HG03280 (cell line): ENCODE measurements at regions not wholly inside any gene's neighbourhood (a gene's known extent, or its start where the extent isn't known, plus 50 kb on each side); places are given as distances from the start of the nearest gene placed in this dataset.

Experiments
- ATAC-seq: cut with Tn5 transposase; IDR thresholded peaks from one replicate; pipeline ENCODE4 v1.9.1; 2021; ENCODE audit warnings: mild to moderate bottlenecking, moderate library complexity; ENCODE audit not compliant: unreplicated experiment

DNA sequence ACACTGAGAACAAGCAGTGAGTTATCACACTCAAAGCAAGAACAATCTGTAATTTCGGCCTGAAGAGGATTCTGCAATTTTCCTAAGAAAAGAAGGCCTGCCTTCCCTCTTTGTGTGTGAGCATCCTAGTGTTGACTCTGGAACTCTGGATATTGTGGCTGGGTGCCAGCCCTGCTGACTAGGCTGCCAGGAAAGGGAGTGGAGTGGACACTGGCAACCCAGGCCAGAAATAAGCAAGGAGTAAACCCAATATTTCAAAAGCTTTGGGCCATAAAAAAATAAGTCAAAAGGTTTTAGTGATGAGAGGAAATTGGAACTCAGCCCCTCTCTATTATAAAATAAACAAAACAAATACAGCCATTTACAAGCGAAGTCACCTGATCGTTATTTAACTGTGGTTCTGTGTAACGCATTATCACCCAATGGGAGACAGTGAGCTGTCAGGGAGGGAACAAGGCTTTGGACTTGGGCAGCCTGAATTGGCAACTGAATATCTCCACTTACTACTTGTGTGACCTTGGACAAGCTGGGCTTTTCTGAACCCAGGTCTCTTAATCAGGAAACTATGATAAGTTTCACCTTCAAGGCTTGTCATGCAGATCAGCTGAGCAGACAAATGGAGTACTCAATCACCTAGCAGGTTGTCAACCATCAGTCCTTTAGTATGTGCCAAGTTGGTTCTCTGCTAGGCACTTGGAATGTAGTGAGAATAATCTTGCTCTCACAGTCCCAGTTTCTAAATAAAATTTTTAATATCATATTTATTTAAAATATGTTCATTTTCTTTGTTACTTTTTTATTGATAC is 196.2 kb downstream of the PAX1 start:
- ATAC-seq = no peak

GRCh38 chr20:21900431-21900830 is 195.0 kb downstream of the PAX1 start:
- ATAC-seq = no peak

- ATAC-seq = no peak
These were observed 169.5 kb downstream of the PAX1 start for GRCh38 chr20:21874921-21875320.

DNA sequence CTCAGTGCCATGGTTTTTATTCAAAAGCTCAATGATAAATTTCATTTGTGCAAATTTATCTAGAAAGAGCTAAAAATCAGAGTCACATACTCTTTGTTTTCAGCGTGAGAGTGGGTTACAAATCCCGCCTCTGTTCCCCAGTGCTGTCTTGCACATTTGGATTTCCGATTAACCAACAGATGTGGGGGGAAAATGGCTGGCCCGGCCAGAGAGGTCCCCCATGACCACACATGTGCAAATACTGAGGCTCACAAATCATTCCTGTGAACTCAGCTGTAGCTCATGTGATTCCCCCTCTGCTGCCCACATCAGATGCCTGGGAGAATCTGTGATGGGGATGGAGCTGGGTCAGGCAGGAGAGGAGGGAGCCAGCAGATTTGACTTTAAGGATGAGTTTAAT is 168.7 kb downstream of the PAX1 start:
- no peak for ATAC-seq

- ATAC-seq = no peak
These were observed 167.8 kb downstream of the PAX1 start for GRCh38 chr20:21873291-21873690.

- ATAC-seq = no peak
These were observed 162.3 kb downstream of the PAX1 start for GRCh38 chr20:21867811-21868210.

DNA sequence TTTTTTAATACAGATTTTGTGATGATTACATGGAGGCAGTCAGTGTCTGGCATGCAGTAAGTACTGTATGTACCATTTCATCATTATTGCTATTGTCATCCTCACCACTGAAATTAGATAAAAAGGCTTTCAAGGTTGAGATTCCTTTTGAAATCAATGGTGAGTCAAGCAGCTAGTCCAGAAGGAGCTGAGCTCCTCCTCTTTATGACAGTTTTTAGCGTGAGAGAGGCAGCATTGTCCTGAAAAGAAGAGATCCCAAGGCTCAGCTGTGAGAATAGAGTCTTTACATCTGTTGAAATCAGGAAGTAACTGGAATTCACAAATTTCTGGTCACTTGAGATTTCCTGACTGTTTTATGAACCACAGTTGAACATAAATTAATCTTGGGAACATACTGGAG is 161.9 kb downstream of the PAX1 start:
- no peak for ATAC-seq

DNA sequence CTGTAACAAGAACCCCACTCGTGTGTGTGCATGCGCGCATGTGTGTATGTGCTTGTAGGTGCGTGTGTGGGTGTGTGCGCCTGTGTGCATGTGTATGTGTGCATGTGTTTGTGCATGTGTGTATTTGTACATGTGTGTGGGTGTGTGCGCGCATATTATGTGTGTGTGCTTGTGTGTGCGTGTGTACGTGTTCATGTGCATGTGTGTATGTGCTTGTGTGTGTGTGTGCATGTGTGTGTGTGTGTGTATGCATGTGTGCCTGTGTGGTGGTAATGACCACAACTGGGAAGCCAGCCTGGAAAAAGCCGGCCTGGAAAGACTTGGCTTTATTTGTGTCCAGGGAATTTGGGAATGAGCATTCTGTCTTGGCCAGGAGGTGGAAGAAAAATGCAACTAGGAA is 157.5 kb downstream of the PAX1 start:
- no peak for ATAC-seq

- ATAC-seq = no peak
These were observed 156.9 kb downstream of the PAX1 start for GRCh38 chr20:21862259-21862946.

DNA sequence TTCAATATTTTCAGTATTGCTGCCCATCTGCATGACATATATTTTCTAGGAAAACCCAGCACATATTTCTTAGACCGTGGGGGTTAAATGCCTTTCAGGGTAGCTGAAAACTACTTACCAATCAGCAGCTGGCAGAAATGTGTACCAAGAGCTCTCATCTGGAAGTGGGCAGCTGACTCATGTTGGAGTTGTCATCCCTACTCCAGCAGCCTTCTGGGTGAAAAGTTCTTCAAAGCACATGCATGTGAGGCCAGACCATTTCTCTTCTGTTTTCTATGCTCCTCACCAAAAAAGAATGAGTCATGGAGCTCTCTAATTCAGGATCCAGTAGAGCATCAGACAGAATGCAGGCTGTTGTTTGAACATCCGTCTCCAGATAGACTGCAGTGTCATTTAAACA is 135.5 kb downstream of the PAX1 start:
- no peak for ATAC-seq

DNA sequence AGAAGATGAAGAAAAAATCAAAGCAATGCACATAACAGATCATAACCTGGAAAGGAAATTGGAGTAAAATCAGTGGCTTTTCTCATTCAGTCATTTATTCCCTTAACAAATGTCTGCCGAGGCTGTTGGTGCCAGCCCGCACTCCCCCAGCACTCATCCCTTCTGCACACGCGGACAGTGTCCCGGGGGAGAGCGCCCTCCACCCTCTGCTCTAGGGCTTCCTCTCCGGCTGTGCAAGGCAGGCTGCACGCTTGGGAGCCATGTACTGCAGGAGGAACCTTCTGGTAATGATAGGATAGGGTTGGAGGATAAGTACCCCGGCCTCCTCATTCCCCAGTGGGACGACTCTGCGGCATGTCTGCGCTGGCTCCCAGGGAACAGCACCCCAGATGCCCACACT is 134.5 kb downstream of the PAX1 start:
- ATAC-seq = no peak

DNA sequence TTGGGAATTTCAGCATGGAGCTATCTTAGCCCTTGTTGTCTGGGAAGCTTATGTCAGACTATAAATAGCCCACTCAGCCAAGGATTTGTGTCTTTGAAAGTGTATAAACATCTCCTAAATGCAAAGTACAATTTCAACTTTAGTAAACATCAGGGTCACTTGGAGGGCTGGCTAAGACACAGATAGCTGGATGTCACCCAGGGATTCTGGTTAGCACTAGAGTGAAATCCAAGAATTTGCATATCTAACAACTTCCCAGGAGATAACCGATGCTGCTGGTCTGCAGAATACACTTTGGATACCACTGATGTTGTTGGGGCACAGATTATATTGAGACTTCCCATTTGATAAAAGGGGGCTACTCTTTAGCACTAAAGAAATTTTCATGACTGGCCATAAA is 130.9 kb downstream of the PAX1 start:
- no peak for ATAC-seq

DNA sequence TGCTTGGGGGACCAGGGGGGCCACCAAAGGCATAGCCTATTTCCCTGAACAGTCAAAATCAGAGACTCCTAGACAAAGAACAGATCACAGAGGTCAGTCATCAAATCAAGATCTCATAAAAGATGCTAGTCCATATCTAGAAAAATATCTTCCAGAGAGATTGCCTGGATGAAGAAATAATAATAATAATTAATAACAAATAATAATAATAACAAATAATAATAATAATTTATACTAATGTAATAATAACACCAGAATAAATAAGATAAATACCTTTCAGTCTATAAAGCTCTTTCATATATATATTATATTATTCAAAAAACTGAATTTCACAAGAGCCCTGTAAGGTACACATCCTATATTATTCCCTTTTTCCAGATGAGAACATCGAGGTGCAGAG is 129.6 kb downstream of the PAX1 start:
- ATAC-seq = no peak

DNA sequence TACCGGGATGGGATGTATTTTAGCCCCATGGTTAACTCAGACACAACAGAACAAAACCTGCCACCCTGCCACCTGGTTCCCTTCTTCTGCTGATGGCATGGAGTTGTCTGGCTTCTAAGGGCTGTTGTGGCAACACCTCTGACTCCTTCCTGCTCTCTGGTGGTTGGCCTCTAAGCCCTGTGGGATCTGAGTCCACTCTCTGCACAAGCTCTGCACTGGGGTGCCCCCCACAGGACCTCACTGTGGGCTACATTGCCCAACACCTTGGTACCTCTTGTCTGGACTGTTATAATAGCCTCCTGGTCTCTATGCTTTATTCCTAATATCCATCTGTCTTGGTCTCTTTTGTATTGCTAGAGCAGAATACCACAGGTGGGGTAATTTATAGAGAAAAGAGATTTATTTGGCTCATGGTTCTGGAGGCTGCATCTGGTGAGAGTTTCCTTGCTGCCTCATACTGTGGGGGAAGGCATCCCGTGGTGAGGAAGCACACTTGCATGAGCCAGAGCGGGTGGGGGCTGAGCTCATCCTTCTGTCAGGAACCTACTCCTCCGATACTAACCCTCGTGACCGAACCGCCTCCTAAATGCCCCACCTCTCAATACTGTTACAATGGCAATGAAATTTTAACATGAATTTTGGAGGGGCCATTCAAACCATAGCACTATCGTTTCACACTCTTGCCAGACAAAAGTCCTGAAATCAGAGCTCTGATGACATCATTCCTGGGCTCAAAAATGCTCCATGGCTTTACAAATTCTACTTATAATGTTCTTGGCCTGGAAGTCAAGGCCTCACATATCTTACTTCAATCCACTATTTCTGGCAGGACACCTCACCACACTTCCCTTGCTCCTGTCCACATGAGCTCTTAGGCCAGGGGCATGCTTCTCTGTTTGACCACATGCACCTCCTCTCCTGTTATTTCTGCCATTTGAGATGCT is 127.2 kb downstream of the PAX1 start:
- no peak for ATAC-seq

DNA sequence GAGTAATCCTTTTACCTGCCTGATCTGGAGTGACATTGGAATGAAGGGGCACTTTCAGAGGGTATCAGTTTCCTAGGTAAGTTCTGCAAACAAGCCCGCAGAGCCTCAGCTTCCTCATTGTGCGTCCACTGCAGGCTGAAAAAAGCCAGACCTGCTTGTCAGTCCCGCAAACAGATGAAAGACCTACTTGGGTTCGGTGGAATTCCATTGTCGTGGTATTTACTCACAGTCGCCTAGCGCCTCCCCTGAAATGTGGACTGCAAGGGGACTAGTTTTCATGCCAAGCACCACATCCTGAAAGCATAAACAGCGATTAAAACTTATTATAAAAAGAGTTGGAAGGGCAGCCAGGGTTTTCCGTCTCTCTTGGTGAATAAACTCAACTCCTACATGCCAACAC is 121.5 kb downstream of the PAX1 start:
- ATAC-seq = no peak

GRCh38 chr20:21821358-21821757 is 115.9 kb downstream of the PAX1 start:
- ATAC-seq = no peak

DNA sequence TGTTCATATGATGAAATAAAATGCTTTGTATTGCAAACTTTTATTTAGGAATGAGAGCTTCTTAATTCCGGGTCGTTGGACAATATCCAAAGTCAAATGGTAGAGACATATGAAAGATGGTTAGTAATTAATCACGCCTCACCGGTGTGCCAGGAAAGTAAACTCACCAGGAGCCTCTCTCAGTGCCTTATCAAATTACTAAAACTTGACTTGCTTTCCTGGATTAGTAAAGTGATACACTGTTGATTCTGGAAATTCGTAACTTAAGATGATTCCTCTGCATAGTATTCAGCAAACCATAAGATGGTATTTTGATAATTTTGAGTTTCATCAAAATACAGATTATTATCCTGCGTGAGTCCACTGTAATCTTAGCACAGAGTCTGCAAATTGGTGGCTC is 115.2 kb downstream of the PAX1 start:
- ATAC-seq = no peak

GRCh38 chr20:21820045-21820444 is 114.6 kb downstream of the PAX1 start:
- no peak for ATAC-seq

- ATAC-seq = no peak
These were observed 106.9 kb downstream of the PAX1 start for GRCh38 chr20:21812379-21812778.

GRCh38 chr20:21809961-21810523 is 104.6 kb downstream of the PAX1 start:
- ATAC-seq = no peak
